NCI-H345 (cell line): ENCODE measurements at regions not wholly inside any gene's neighbourhood (a gene's known extent, or its start where the extent isn't known, plus 50 kb on each side); places are given as distances from the start of the nearest gene placed in this dataset.
A peak's percentile ranks its signal among the peaks of the same experiment; 100 is the strongest.

ENCODE experiments used
- DNase-seq: peaks from one replicate; lab custom pipeline; 2025; lab: John Stamatoyannopoulos, UW

- peak; percentile 13 for DNase-seq
These were observed 115.8 kb downstream of the SLC25A47 start for GRCh38 chr14:100438678-100439592.

GRCh38 chr14:100439781-100440180, 116.6 kb downstream of the SLC25A47 start:
- no peak for DNase-seq

- peak; percentile 82 for DNase-seq
These were observed 117.1 kb downstream of the SLC25A47 start for GRCh38 chr14:100440207-100440631.

- no peak for DNase-seq
These were observed 117.6 kb downstream of the SLC25A47 start for GRCh38 chr14:100440758-100441203.

- no peak for DNase-seq
These were observed 118.3 kb downstream of the SLC25A47 start for GRCh38 chr14:100441271-100441947.

- DNase-seq = no peak
These were observed 118.9 kb downstream of the SLC25A47 start for GRCh38 chr14:100442036-100442435.

- no peak for DNase-seq
These were observed 119.7 kb downstream of the SLC25A47 start for GRCh38 chr14:100442498-100443490.

- DNase-seq = no peak
These were observed 120.5 kb downstream of the SLC25A47 start for GRCh38 chr14:100443603-100444002.

GRCh38 chr14:100445436-100446088, 122.4 kb downstream of the SLC25A47 start:
- DNase-seq = no peak

- no peak for DNase-seq
These were observed 123.4 kb downstream of the SLC25A47 start for GRCh38 chr14:100446572-100446971.

GRCh38 chr14:100448376-100448775, 125.2 kb downstream of the SLC25A47 start:
- DNase-seq = no peak

- DNase-seq = no peak
These were observed 126.3 kb downstream of the SLC25A47 start for GRCh38 chr14:100449225-100449987.

GRCh38 chr14:100450049-100450448, 126.9 kb downstream of the SLC25A47 start:
- no peak for DNase-seq

GRCh38 chr14:100450736-100451135, 127.6 kb downstream of the SLC25A47 start:
- DNase-seq = no peak

- no peak for DNase-seq
These were observed 128.1 kb downstream of the SLC25A47 start for GRCh38 chr14:100451264-100451663.

GRCh38 chr14:100453930-100454329, 130.8 kb downstream of the SLC25A47 start:
- DNase-seq = no peak

- no peak for DNase-seq
These were observed 131.3 kb downstream of the SLC25A47 start for GRCh38 chr14:100454437-100454836.

- no peak for DNase-seq
These were observed 123.3 kb downstream of the BEGAIN start for GRCh38 chr14:100463937-100464336.

GRCh38 chr14:100466111-100466856, 120.9 kb downstream of the BEGAIN start:
- DNase-seq = no peak
